NAMALWA (cell line): ENCODE measurements at regions not wholly inside any gene's neighbourhood (a gene's known extent, or its start where the extent isn't known, plus 50 kb on each side); places are given as distances from the start of the nearest gene placed in this dataset.
A peak's percentile ranks its signal among the peaks of the same experiment; 100 is the strongest.
"Not testable (repeated sequence)": the region's sequence is repeated elsewhere in the genome, so short reads cannot be mapped to it uniquely, and the experiment has no call there.

Experiments
- DNase-seq: peaks from one replicate; pipeline ENCODE4 v3.0.0-alpha.2; 2015; ENCODE audit warnings: low spot score

GRCh38 chr6:166253778-166254204 lies 54.4 kb downstream of the PRR18 start:
- DNase-seq, result no peak

DNA sequence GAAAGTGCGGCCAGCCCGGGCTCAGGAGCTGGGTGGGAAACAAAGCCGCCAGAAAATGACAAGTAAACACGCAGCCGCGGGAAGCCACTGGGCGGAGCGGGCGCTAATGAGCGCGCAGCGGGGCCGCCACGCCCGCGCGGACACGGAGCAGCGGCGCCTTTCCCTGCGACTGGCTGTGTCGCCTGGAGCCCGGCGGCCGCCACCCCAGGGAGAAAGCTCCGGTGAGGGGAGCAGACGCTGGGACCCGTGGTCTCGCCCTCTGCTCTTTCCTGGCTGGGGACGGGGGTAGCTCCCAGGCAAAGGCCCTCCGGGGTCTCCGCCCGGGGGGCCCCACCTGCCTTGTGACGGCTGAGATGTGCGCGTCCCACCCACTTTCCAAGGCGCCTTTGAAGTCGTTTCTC lies 54.9 kb downstream of the PRR18 start:
- no peak for DNase-seq

DNA sequence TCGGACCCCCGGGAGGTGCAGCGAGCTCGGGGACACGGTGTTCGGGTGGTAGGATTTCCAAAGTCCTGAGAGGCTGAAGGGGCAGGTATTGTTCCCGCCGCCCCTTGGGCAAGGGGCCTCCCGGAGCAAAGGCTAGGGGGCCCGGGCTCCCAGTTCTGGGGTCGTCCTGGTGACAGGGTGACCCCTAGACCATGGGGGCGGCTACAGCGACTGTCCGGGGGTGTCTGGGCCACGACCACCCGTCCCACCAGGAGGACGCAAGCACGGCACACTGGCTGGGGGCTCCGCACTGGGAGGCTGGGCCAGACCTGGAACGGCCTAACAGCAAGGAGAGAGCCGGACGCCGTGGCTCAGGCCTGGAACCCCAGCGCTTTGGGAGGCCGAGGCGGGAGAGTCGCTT lies 55.6 kb downstream of the PRR18 start:
- no peak for DNase-seq

DNA sequence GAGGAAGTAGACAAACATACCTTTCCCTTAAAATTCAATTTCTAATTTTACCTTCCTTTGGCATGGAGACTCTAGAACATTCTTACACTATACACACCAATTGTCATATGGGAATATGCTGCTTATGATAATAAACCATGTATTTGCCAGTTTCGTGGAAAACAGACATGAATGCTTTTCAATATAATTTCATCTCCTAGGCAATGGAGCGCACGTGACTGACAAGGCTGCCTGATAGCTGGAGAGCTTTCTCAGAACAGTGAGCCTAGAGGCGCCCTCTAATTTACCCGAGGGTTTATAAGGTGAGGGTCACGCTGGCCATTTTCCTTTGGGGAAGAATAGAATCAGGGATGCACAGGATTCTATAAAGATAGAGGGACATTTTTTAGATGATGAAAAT lies 56.5 kb downstream of the PRR18 start:
- DNase-seq, result no peak

DNA sequence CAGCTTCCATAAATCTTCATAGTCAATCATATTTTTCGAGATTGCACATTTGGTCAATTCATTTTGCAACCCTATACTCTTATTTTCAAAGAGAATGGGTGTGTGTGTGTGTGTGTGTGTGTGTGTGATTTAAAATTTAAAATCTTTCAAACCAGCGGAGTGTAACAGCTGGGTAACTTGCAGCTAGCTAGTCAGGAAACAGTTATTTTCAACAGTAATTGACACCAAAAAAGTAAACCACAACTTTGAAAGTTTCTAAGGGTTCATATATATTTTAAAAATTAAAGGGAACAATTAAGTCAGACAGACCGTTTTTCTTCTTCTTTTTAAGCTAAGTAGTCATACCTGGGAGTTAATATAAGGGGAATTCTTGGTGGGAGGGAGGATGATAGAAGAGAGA lies 57.0 kb downstream of the PRR18 start:
- no peak for DNase-seq

GRCh38 chr6:166249061-166249785 lies 59.0 kb downstream of the PRR18 start:
- DNase-seq, result not testable (repeated sequence)

DNA sequence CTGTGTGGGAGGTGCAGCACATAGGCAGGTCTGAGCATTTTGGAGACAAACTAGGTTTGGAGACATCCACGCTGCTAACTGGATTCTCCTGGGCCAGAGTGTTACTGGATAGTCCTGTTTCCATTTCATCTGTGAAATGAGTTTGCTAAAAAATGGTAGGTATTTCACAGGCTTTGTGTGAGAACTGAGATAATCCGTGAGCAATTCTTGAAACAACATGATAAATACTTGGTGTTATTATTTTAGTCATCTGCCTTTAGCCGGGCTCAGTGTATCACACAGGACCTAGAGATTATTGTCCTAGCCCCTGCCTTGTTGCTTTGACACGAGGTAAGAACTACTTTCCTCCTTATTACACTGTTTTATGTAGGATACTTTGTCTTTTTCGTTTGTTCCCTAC lies 63.0 kb downstream of the PRR18 start:
- no peak for DNase-seq

DNA sequence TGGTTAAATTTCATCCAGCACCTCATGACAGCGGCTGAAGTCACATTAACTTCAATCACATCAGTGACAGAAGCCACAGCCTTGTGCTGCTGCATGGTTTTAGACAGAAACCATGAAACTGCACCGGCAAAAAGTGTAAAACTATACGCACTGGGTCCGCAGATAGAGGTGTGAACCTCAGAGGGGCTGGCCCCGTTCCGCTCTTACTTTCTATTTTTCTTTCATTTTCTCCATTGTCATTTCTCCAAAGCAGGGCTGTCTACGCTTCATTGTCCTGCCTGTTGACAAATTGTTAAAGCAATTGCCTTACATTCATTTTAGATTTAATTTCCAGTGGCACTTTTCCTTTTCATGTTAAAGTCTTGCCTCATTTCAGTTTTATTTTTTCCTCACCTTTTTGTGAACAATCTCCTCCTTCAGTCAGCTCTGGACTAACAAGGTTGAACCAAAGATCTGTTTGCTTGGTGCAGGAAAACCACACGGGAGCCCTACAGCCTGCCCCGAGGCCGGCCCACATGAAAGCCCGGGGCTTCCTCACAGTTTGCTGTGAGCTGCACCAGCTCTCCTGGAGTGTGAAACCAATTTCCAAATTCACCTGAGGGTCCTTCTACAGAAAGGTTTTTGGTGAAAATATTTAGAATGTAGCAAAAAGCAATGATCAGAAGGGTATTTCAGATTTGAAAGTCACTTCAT lies 63.7 kb downstream of the PRR18 start:
- no peak for DNase-seq

GRCh38 chr6:166242888-166243287 lies 65.3 kb downstream of the PRR18 start:
- DNase-seq, result no peak

DNA sequence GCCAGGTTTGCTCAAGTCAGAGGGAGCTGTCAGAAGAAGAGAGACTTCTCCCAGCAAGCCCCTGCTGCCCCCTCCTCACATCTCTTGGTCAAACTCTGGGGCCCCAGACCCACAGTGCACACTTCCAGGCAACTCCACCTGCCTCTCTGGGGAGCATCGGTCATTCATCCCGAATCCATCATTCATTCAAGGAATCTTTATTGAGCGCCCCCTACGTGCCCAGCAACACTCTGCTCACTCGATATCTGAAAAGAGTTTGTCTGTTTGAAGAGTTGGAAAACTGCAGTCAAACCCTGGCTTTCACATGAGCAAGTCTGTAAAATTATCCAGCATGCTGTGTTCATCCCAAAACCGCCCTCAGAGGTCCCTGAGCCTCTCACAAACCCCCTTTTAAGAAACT lies 66.2 kb downstream of the PRR18 start:
- DNase-seq, result no peak

- DNase-seq, result no peak
Measured at GRCh38 chr6:166240889-166241288, 67.3 kb downstream of the PRR18 start.

GRCh38 chr6:166237617-166238016 lies 70.0 kb upstream of the TBXT start:
- no peak for DNase-seq

- DNase-seq, result no peak
Measured at GRCh38 chr6:166236596-166236995, 68.9 kb upstream of the TBXT start.

- no peak for DNase-seq
Measured at GRCh38 chr6:166235666-166236292, 68.1 kb upstream of the TBXT start.

DNA sequence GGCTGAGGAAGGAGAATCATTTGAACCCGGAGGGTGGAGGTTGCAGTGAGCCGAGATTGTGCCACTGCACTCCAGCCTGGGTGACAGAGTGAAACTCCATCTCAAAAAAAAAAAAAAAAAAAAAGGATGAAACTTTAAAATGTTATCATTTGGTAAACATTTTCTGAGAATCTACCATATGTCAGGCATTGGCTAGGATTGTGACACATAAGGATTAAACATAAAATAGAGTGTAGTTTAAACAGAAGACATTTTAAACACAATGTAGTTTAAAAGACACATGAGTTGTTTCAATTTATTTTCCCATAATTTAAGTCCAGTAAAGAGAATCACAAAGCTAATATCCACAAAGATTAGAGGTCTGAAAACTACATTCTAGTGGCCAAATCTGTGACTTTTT lies 63.5 kb upstream of the TBXT start:
- not testable (repeated sequence) for DNase-seq

GRCh38 chr6:166228839-166229528 lies 61.3 kb upstream of the TBXT start:
- peak; percentile 22 for DNase-seq

- no peak for DNase-seq
Measured at GRCh38 chr6:166228425-166228824, 60.8 kb upstream of the TBXT start.

DNA sequence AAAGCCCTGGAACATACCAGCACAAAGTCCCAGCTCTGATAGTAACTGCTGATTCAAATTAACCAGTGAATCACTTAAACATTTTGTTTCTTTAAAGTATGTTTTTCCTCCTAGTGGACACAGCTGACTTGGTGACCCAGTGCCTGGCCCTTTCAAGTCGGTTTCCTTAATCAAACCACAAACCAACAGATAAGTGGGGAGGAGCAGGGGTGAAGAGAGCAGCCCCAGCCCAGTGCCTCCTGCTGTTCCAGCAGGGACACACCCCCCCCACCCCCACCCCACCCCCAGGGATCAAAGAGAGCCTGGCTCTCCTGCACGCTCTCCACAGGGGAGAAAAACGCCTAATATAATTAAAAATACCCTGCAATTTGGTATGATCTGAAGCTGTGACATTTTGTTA lies 55.4 kb upstream of the TBXT start:
- no peak for DNase-seq

GRCh38 chr6:166222631-166223030 lies 55.0 kb upstream of the TBXT start:
- no peak for DNase-seq

DNA sequence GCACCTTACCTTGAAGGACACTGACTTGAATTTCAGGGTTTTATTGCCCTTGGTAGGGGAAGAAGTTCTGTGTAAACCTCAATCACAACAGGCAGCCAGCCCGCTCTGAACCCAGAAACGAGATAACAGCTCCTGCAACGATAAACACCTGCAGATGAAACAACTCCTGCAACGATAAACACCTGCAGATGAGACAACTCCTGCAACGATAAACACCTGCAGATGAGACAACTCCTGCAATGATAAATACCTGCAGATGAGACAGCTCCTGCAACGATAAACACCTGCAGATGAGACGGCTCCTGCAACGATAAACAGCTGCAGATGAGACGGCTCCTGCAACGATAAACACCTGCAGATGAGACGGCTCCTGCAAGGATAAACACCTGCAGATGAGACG lies 54.0 kb upstream of the TBXT start:
- DNase-seq, result no peak

GRCh38 chr6:166221040-166221439 lies 53.4 kb upstream of the TBXT start:
- no peak for DNase-seq
